DND-41 (cell line): ENCODE measurements at regions not wholly inside any gene's neighbourhood (a gene's known extent, or its start where the extent isn't known, plus 50 kb on each side); places are given as distances from the start of the nearest gene placed in this dataset.

Experiments
- CTCF ChIP-seq: IDR thresholded peaks from 2 replicates; pipeline ENCODE4 v1.5.1; 2012; ENCODE audit warnings: borderline replicate concordance, low read length, moderate library complexity, mild to moderate bottlenecking; ENCODE audit not compliant: poor library complexity, severe bottlenecking; ENCODE audit errors: extremely low read depth
- EZH2 ChIP-seq: IDR thresholded peaks from 3 replicates; pipeline ENCODE4 v1.6.1; 2012; ENCODE audit warnings: borderline replicate concordance, low read depth, mild to moderate bottlenecking, moderate library complexity, low read length, inconsistent platforms; ENCODE audit not compliant: severe bottlenecking

GRCh38 chr3:28700728-28701127 is 352.1 kb upstream of the AZI2 start:
- TF ChIP-seq CTCF = no peak
- TF ChIP-seq EZH2 = no peak
